Upper lobe of right lung (tissue), 1 donor: ENCODE measurements at regions not wholly inside any gene's neighbourhood (a gene's known extent, or its start where the extent isn't known, plus 50 kb on each side); places are given as distances from the start of the nearest gene placed in this dataset.

Experiments used
- ATAC-seq: fragments of 200-7000 bp; cut with Tn5 transposase; one replicate; pipeline ENCODE4 v1.9.1; 2020; ENCODE audit warnings: mild to moderate bottlenecking, moderate library complexity
- DNase-seq: peaks from one replicate; pipeline ENCODE4 v3.0.0-alpha.2; 2020
- H3K27ac ChIP-seq: fragments of 200-600 bp; one replicate; pipeline ENCODE4 v1.8.0; 2022
- H3K27me3 ChIP-seq: fragments of 200-600 bp; one replicate; pipeline ENCODE4 v1.8.0; 2022; ENCODE audit warnings: mild to moderate bottlenecking
- H3K36me3 ChIP-seq: fragments of 200-600 bp; one replicate; pipeline ENCODE4 v1.8.0; 2022
- H3K4me1 ChIP-seq: fragments of 200-600 bp; one replicate; pipeline ENCODE4 v1.8.0; 2022
- H3K4me3 ChIP-seq: fragments of 200-600 bp; one replicate; pipeline ENCODE4 v1.8.0; 2022; ENCODE audit warnings: mild to moderate bottlenecking
- H3K9me3 ChIP-seq: fragments of 200-600 bp; one replicate; pipeline ENCODE4 v1.8.0; 2022
- CTCF ChIP-seq: fragments of 200-600 bp; IDR thresholded peaks from one replicate; pipeline ENCODE4 v1.8.0; 2022; ENCODE audit warnings: antibody characterized with exemption
- intact Hi-C: fragments of 100-400 bp; cut with DNase I; formaldehyde crosslinking; loops from one replicate; pipeline ENCODE4 v1.11.0; 2022
- donor health status: DM: no; HTN: yes; CAD: no; lungs with severe emphysema.

- Histone ChIP-seq H3K4me3 (no peak overlapping the region), H3K27ac (no peak overlapping the region), H3K27me3 (no peaks in the 10 kb centered on the region), H3K4me1 (no peaks in the 10 kb centered on the region), H3K36me3 (no peaks in the 10 kb centered on the region), H3K9me3 (no peaks in the 10 kb centered on the region)
- ATAC-seq: no peak
- no peak for TF ChIP-seq CTCF
- DNase-seq: no peak
- intact Hi-C loops: no loop called here
These were observed 340.8 kb downstream of the GRXCR1 start for GRCh38 chr4:43233321-43233720.

DNA sequence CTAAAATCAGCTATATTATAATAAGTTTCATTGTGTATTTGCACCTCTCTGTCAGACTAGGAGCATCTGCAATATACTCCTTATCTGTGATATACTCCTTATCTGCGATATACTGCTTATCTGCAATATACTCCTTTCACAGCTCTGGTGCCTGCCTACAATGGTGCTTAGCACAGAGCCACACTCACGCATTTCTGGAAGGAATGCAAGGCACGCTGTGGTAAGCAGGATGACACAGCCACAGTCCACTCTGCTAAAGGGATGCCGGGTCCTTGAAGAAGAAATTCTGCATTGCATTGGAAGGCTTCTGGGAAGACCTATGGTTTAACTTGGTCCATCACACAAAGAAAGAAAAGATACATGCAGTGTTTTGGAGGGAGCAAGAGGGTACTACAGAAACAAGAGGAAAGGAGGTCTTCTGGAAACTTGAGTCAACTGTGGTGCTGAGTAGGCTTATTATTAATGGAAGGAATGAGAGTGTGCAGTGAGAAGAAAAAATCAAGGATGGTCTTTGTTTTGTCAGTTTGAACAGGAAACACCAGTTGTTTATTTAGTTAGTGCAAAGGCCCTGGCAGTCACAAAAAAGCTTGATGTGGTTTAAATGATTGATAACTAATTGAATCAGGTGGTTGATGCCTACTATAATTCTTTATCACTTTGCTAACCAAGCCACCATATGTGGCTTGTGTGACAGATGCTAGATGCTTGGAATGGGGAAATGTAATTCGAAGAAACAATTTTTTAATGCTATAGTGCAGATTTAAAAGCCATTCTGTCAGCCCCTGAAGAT lies 342.3 kb downstream of the GRXCR1 start:
- no peak for TF ChIP-seq CTCF
- no peaks in the 10 kb centered on the region for H3K4me1 ChIP-seq
- no peak overlapping the region for H3K27ac ChIP-seq
- no peak overlapping the region for H3K4me3 ChIP-seq
- DNase-seq (no peak), ATAC-seq (no peak)
- no peaks in the 10 kb centered on the region for H3K27me3 ChIP-seq
- H3K9me3 ChIP-seq: no peaks in the 10 kb centered on the region
- H3K36me3 ChIP-seq: no peaks in the 10 kb centered on the region
- intact Hi-C loops: no loop called here

- intact Hi-C loops: no loop called here
- TF ChIP-seq CTCF: no peak
- no peak for DNase-seq
- no peaks in the 10 kb centered on the region for H3K4me1 ChIP-seq
- no peak overlapping the region for H3K27ac ChIP-seq
- H3K36me3 ChIP-seq: no peaks in the 10 kb centered on the region
- no peak overlapping the region for H3K4me3 ChIP-seq
- no peak for ATAC-seq
- no peaks in the 10 kb centered on the region for H3K9me3 ChIP-seq
- H3K27me3 ChIP-seq: no peaks in the 10 kb centered on the region
These were observed 345.5 kb downstream of the GRXCR1 start for GRCh38 chr4:43238008-43238407.

DNA sequence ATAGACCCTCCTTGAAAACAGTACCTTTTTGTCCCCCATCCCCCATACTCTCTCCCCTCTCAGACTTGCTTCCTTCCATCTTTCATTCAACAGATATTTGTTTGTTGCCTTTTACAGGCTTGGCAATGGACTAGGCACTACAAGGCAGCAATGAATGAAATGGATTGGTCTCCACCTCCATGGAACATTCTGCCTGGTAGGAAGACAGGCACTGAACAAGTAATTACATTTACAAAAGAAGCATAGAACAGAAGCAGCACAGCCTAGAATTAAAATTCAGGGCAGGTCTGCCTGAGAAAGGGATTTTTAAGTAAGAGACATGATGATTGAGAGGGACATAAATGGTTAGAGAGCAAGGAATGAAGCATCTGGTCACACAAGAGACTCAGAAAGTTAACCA lies 346.1 kb downstream of the GRXCR1 start:
- no peaks in the 10 kb centered on the region for H3K27me3 ChIP-seq
- intact Hi-C loops: no loop called here
- DNase-seq: no peak

DNA sequence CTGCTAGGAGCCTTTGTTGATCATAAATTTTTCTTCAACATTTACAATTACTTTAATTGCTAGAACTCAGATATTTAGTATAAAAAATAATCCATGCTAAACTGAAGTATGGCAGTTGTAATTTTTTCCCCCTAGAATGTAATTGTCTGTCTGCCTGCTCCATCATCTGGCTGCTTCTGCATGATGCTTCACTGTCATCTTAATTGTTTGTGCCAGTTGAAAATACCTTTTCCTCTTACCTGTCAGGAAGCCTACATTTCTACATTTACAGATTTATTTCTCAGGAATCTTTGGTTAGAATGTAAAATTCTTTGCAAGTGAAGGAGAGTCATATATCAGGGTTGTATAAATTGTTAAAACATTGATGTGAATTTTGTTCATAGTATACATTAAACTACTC lies 348.6 kb downstream of the GRXCR1 start:
- TF ChIP-seq CTCF: no peak
- H3K4me3 ChIP-seq: no peak overlapping the region
- intact Hi-C loops: no loop called here
- H3K4me1 ChIP-seq: no peaks in the 10 kb centered on the region
- H3K9me3 ChIP-seq: no peaks in the 10 kb centered on the region
- H3K27me3 ChIP-seq: no peaks in the 10 kb centered on the region
- no peak overlapping the region for H3K27ac ChIP-seq
- ATAC-seq: no peak
- DNase-seq: no peak
- no peaks in the 10 kb centered on the region for H3K36me3 ChIP-seq

More for the DNA sequence above, 346.1 kb downstream of the GRXCR1 start:
- no peaks in the 10 kb centered on the region for H3K4me1 ChIP-seq
- no peak overlapping the region for H3K27ac ChIP-seq
- H3K9me3 ChIP-seq: no peaks in the 10 kb centered on the region
- H3K4me3 ChIP-seq: no peak overlapping the region
- no peaks in the 10 kb centered on the region for H3K36me3 ChIP-seq
- ATAC-seq: no peak
- no peak for TF ChIP-seq CTCF

- Histone ChIP-seq H3K4me3 (no peak overlapping the region), H3K9me3 (no peaks in the 10 kb centered on the region), H3K36me3 (no peaks in the 10 kb centered on the region), H3K27me3 (no peaks in the 10 kb centered on the region), H3K27ac (no peak overlapping the region), H3K4me1 (no peaks in the 10 kb centered on the region)
- intact Hi-C loops: no loop called here
- no peak for TF ChIP-seq CTCF
- ATAC-seq (no peak), DNase-seq (no peak)
These were observed 350.1 kb downstream of the GRXCR1 start for GRCh38 chr4:43242606-43243005.
